Activated CD4-positive, alpha-beta memory T cell treated with anti-CD3 and anti-CD28 coated beads for 36 hours (primary cell): ENCODE measurements at regions not wholly inside any gene's neighbourhood (a gene's known extent, or its start where the extent isn't known, plus 50 kb on each side); places are given as distances from the start of the nearest gene placed in this dataset.

Experiments
- CTCF ChIA-PET: fragments of 350-600 bp; sonication (Branson Sonifier 250); formaldehyde crosslinking; loops from one replicate; lab custom pipeline; 2021; ENCODE audit warnings: antibody characterized with exemption, inconsistent platforms; lab: Charles Lee
- POLR2A ChIA-PET: fragments of 350-600 bp; sonication (Branson Sonifier 250); formaldehyde crosslinking; loops from one replicate; lab custom pipeline; 2021; ENCODE audit warnings: antibody characterized with exemption; lab: Charles Lee
- DNase-seq: peaks from one replicate; pipeline ENCODE4 v3.0.0-alpha.2; 2020
- H3K27ac Mint-ChIP-seq: one replicate; pipeline ENCODE4 v1.8.0; 2021; ENCODE audit warnings: mixed read lengths
- H3K27me3 Mint-ChIP-seq: one replicate; pipeline ENCODE4 v1.8.0; 2021; ENCODE audit warnings: mixed read lengths
- H3K36me3 Mint-ChIP-seq: one replicate; pipeline ENCODE4 v1.8.0; 2021; ENCODE audit warnings: mixed read lengths
- H3K4me1 Mint-ChIP-seq: one replicate; pipeline ENCODE4 v1.8.0; 2021; ENCODE audit warnings: low read depth, mixed read lengths
- H3K4me3 Mint-ChIP-seq: one replicate; pipeline ENCODE4 v1.8.0; 2021; ENCODE audit warnings: mild to moderate bottlenecking, mixed read lengths
- H3K9me3 Mint-ChIP-seq: one replicate; pipeline ENCODE4 v1.8.0; 2021; ENCODE audit warnings: mixed read lengths
- intact Hi-C: fragments of 100-400 bp; cut with micrococcal nuclease; formaldehyde crosslinking; loops from one replicate; pipeline ENCODE4 v1.15.1; 2023

GRCh38 chr6:760982-761955, 68.3 kb upstream of the EXOC2 start:
- Mint-ChIP-seq H3K4me1 (no peaks in the 10 kb centered on the region), H3K36me3 (no peaks in the 10 kb centered on the region), H3K4me3 (no peak overlapping the region), H3K9me3 (no peaks in the 10 kb centered on the region), H3K27ac (no peak overlapping the region), H3K27me3 (peaks cover 8% of the 10 kb centered on the region)
- ChIA-PET POLR2A (no interaction called here), CTCF (interaction anchor here (0.6 to 0.8 kb wide), 2 partner anchors 41 to 168 kb away, joined by 3 to 4 read pairs; no protein-coding TSS in a partner anchor)
- intact Hi-C loops: no loop called here
- no peak for DNase-seq

- ChIA-PET CTCF (no interaction called here), POLR2A (no interaction called here)
- Mint-ChIP-seq H3K27me3 (peaks cover 5% of the 10 kb centered on the region), H3K4me3 (no peak overlapping the region), H3K36me3 (no peaks in the 10 kb centered on the region), H3K27ac (no peak overlapping the region), H3K9me3 (no peaks in the 10 kb centered on the region), H3K4me1 (no peaks in the 10 kb centered on the region)
- intact Hi-C loops: no loop called here
- no peak for DNase-seq
Measured at GRCh38 chr6:759729-760128, 66.8 kb upstream of the EXOC2 start.

GRCh38 chr6:756224-756623, 63.3 kb upstream of the EXOC2 start:
- H3K27ac Mint-ChIP-seq: no peak overlapping the region
- POLR2A ChIA-PET: no interaction called here
- H3K27me3 Mint-ChIP-seq: no peaks in the 10 kb centered on the region

GRCh38 chr6:754202-754601, 61.3 kb upstream of the EXOC2 start:
- intact Hi-C loops: no loop called here
- no peak overlapping the region for H3K4me3 Mint-ChIP-seq
- POLR2A ChIA-PET: no interaction called here
- no peaks in the 10 kb centered on the region for H3K9me3 Mint-ChIP-seq
- no peaks in the 10 kb centered on the region for H3K4me1 Mint-ChIP-seq
- CTCF ChIA-PET: no interaction called here
- H3K27ac Mint-ChIP-seq: no peak overlapping the region
- H3K27me3 Mint-ChIP-seq: no peaks in the 10 kb centered on the region
- no peaks in the 10 kb centered on the region for H3K36me3 Mint-ChIP-seq
- no peak for DNase-seq

More at GRCh38 chr6:756224-756623, 63.3 kb upstream of the EXOC2 start:
- Mint-ChIP-seq H3K36me3 (no peaks in the 10 kb centered on the region), H3K9me3 (no peaks in the 10 kb centered on the region), H3K4me1 (no peaks in the 10 kb centered on the region), H3K4me3 (no peak overlapping the region)
- DNase-seq: no peak
- intact Hi-C loops: no loop called here
- CTCF ChIA-PET: no interaction called here

GRCh38 chr6:753486-753885, 60.5 kb upstream of the EXOC2 start:
- Mint-ChIP-seq H3K4me1 (no peaks in the 10 kb centered on the region), H3K27ac (no peak overlapping the region), H3K4me3 (no peak overlapping the region), H3K27me3 (no peaks in the 10 kb centered on the region), H3K36me3 (no peaks in the 10 kb centered on the region), H3K9me3 (no peaks in the 10 kb centered on the region)
- DNase-seq: no peak
- intact Hi-C loops: no loop called here
- ChIA-PET POLR2A (no interaction called here), CTCF (no interaction called here)

- no peaks in the 10 kb centered on the region for H3K9me3 Mint-ChIP-seq
- ChIA-PET POLR2A (no interaction called here), CTCF (no interaction called here)
- DNase-seq: no peak
- H3K27ac Mint-ChIP-seq: no peak overlapping the region
- H3K4me1 Mint-ChIP-seq: no peaks in the 10 kb centered on the region
- intact Hi-C loops: no loop called here
- no peak overlapping the region for H3K4me3 Mint-ChIP-seq
- H3K36me3 Mint-ChIP-seq: no peaks in the 10 kb centered on the region
- no peaks in the 10 kb centered on the region for H3K27me3 Mint-ChIP-seq
Measured at GRCh38 chr6:752438-752837, 59.5 kb upstream of the EXOC2 start.

GRCh38 chr6:751765-752164, 58.8 kb upstream of the EXOC2 start:
- ChIA-PET CTCF (no interaction called here), POLR2A (no interaction called here)
- H3K36me3 Mint-ChIP-seq: no peaks in the 10 kb centered on the region
- H3K9me3 Mint-ChIP-seq: no peaks in the 10 kb centered on the region
- no peak for DNase-seq
- intact Hi-C loops: no loop called here
- no peak overlapping the region for H3K27ac Mint-ChIP-seq
- H3K4me3 Mint-ChIP-seq: no peak overlapping the region
- no peaks in the 10 kb centered on the region for H3K4me1 Mint-ChIP-seq
- H3K27me3 Mint-ChIP-seq: no peaks in the 10 kb centered on the region

- Mint-ChIP-seq H3K4me1 (no peaks in the 10 kb centered on the region), H3K27ac (no peak overlapping the region), H3K4me3 (no peak overlapping the region), H3K36me3 (no peaks in the 10 kb centered on the region), H3K27me3 (no peaks in the 10 kb centered on the region), H3K9me3 (no peaks in the 10 kb centered on the region)
- intact Hi-C loops: no loop called here
- no peak for DNase-seq
- ChIA-PET CTCF (interaction anchor here (0.9 kb wide), 1 partner anchor 26 kb away, joined by 4 read pairs; no protein-coding TSS in a partner anchor), POLR2A (no interaction called here)
Measured at GRCh38 chr6:747921-748320, 55.0 kb upstream of the EXOC2 start.

GRCh38 chr6:747028-747427, 54.1 kb upstream of the EXOC2 start:
- Mint-ChIP-seq H3K27me3 (no peaks in the 10 kb centered on the region), H3K36me3 (no peaks in the 10 kb centered on the region), H3K27ac (no peak overlapping the region), H3K4me3 (no peak overlapping the region), H3K4me1 (peaks cover 1% of the 10 kb centered on the region), H3K9me3 (no peaks in the 10 kb centered on the region)
- intact Hi-C loops: no loop called here
- ChIA-PET CTCF (interaction anchor here (0.9 kb wide), 1 partner anchor 25 kb away, joined by 4 read pairs; no protein-coding TSS in a partner anchor), POLR2A (no interaction called here)
- no peak for DNase-seq

- ChIA-PET CTCF (interaction anchor here (0.9 kb wide), 1 partner anchor 23 kb away, joined by 3 read pairs; no protein-coding TSS in a partner anchor), POLR2A (no interaction called here)
- peaks cover 7% of the 10 kb centered on the region for H3K4me1 Mint-ChIP-seq
- H3K4me3 Mint-ChIP-seq: no peak overlapping the region
- intact Hi-C loops: no loop called here
- H3K27me3 Mint-ChIP-seq: peaks cover 5% of the 10 kb centered on the region
- no peaks in the 10 kb centered on the region for H3K9me3 Mint-ChIP-seq
- no peak overlapping the region for H3K27ac Mint-ChIP-seq
- no peak for DNase-seq
- H3K36me3 Mint-ChIP-seq: no peaks in the 10 kb centered on the region
Measured at GRCh38 chr6:744666-745353, 51.9 kb upstream of the EXOC2 start.

- Mint-ChIP-seq H3K4me1 (peaks cover 7% of the 10 kb centered on the region), H3K9me3 (no peaks in the 10 kb centered on the region), H3K27ac (no peak overlapping the region), H3K4me3 (no peak overlapping the region), H3K27me3 (peaks cover 6% of the 10 kb centered on the region), H3K36me3 (no peaks in the 10 kb centered on the region)
- CTCF ChIA-PET: interaction anchor here (0.9 kb wide), 1 partner anchor 21 kb away, joined by 3 read pairs; no protein-coding TSS in a partner anchor
- POLR2A ChIA-PET: no interaction called here
- intact Hi-C loops: no loop called here
- DNase-seq: no peak
Measured at GRCh38 chr6:743320-744096, 50.6 kb upstream of the EXOC2 start.
